ENCODE measurements at regions not wholly inside any gene's neighbourhood (a gene's known extent, or its start where the extent isn't known, plus 50 kb on each side); places are given as distances from the start of the nearest gene placed in this dataset.

DNA sequence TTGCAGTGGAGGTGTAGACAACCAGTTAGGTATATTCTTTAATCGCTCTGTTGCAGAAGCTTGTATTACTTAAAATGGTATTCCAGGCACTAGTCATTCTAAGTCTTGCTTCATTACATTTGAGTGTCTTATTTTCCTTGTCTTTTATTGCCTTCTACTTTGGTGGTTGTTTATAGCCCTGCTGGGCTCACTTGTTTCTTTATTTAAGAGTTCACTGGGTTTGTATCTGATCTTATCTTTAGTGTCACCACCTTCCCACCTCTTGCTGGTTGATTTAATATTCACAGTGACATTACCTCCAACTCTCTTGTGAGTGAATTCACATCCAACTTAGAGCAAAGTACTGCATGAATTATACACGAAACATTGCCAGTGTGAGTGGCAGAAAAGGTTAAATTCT lies 83.6 kb upstream of the BNC2 start:
- no peaks in the 10 kb centered on the region for H4K20me1 ChIP-seq (ENCODE audit: control insufficient read depth, extremely low read depth, insufficient read depth, low read length)
- H3K9me3 ChIP-seq (ENCODE audit: control insufficient read depth, low read depth, low read length) = no peaks in the 10 kb centered on the region
- H3K79me2 ChIP-seq (ENCODE audit: control insufficient read depth, insufficient read depth, low read length) = no peaks in the 10 kb centered on the region
- H3K9me1 ChIP-seq (ENCODE audit: control insufficient read depth, extremely low read depth, insufficient read depth, low read length) = no peaks in the 10 kb centered on the region
- TF ChIP-seq EZH2 (IDR thresholded peaks at IDR 0.05; ENCODE audit: low read length) = no peak
- TF ChIP-seq, protein P1, sequence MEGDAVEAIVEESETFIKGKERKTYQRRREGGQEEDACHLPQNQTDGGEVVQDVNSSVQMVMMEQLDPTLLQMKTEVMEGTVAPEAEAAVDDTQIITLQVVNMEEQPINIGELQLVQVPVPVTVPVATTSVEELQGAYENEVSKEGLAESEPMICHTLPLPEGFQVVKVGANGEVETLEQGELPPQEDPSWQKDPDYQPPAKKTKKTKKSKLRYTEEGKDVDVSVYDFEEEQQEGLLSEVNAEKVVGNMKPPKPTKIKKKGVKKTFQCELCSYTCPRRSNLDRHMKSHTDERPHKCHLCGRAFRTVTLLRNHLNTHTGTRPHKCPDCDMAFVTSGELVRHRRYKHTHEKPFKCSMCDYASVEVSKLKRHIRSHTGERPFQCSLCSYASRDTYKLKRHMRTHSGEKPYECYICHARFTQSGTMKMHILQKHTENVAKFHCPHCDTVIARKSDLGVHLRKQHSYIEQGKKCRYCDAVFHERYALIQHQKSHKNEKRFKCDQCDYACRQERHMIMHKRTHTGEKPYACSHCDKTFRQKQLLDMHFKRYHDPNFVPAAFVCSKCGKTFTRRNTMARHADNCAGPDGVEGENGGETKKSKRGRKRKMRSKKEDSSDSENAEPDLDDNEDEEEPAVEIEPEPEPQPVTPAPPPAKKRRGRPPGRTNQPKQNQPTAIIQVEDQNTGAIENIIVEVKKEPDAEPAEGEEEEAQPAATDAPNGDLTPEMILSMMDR (optimal IDR thresholded peaks at IDR 0.05 in 1 of 3, IDR thresholded peaks at IDR 0.05 in 1 of 3, conservative IDR thresholded peaks at IDR 0.05 in 1 of 3; ENCODE audit: extremely low read depth in 1 of 3, insufficient read depth in 2 of 3, low read length in 3 of 3) = no peak
- no peak overlapping the region for H2AFZ ChIP-seq (ENCODE audit: control insufficient read depth, low read length)
- FAIRE-seq (no peak), DNase-seq (ENCODE audit: low read depth, low spot score) (no peak)
- no peak overlapping the region for H3K9ac ChIP-seq (ENCODE audit: control insufficient read depth, extremely low read depth, insufficient read depth, low read length)
- H3K4me1 ChIP-seq (ENCODE audit: control insufficient read depth, extremely low read depth, insufficient read depth, low read length) = no peaks in the 10 kb centered on the region
- H3K27me3 ChIP-seq (ENCODE audit: control insufficient read depth, extremely low read depth, insufficient read depth, low read length) = no peaks in the 10 kb centered on the region
- H3K4me2 ChIP-seq (ENCODE audit: control insufficient read depth, extremely low read depth, insufficient read depth, low read depth, low read length) = no peak overlapping the region
- H3K36me3 ChIP-seq (ENCODE audit: control insufficient read depth in 2 of 2, extremely low read depth in 1 of 2, insufficient read depth in 2 of 2, low read length in 2 of 2) = no peaks in the 10 kb centered on the region
- H3K4me3 ChIP-seq (ENCODE audit: control insufficient read depth in 2 of 3, extremely low read depth in 1 of 3, insufficient read depth in 2 of 3, low read depth in 1 of 3, low read length in 3 of 3) = no peak overlapping the region
- dilution Hi-C loops (cut with MboI; ENCODE audit: extremely low pct_ligation_motif_present, low sequenced_read_pairs) = no loop called here
- no peak overlapping the region for H3K27ac ChIP-seq (ENCODE audit: control insufficient read depth, insufficient read depth, low read length)

DNA sequence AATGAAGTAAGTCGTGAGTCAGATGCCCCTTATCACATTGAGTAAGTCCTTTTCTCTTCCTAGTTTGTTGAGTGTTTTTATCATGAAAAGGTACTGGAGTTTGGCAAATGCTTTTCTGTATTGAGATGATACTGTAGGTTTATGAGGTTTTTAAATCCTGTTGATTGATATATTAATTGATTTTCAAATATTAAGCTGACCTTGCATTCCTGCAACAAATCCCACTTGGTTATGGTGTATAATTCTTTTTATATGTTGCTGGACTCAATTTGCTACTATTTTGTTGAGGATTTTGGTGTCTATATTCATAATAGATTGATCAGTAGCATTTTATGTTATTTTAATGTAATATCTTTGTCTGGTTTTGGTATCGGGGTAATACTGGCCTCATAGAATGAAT lies 81.0 kb upstream of the BNC2 start:
- Histone ChIP-seq H3K79me2 (ENCODE audit: control insufficient read depth, insufficient read depth, low read length) (no peaks in the 10 kb centered on the region), H3K27ac (ENCODE audit: control insufficient read depth, insufficient read depth, low read length) (no peak overlapping the region), H3K9me3 (ENCODE audit: control insufficient read depth, low read depth, low read length) (no peaks in the 10 kb centered on the region), H3K9me1 (ENCODE audit: control insufficient read depth, extremely low read depth, insufficient read depth, low read length) (no peaks in the 10 kb centered on the region), H3K4me2 (ENCODE audit: control insufficient read depth, extremely low read depth, insufficient read depth, low read depth, low read length) (no peak overlapping the region), H3K4me3 (ENCODE audit: control insufficient read depth in 2 of 3, extremely low read depth in 1 of 3, insufficient read depth in 2 of 3, low read depth in 1 of 3, low read length in 3 of 3) (no peak overlapping the region), H3K27me3 (ENCODE audit: control insufficient read depth, extremely low read depth, insufficient read depth, low read length) (no peaks in the 10 kb centered on the region), H4K20me1 (ENCODE audit: control insufficient read depth, extremely low read depth, insufficient read depth, low read length) (no peaks in the 10 kb centered on the region), H2AFZ (ENCODE audit: control insufficient read depth, low read length) (no peak overlapping the region), H3K9ac (ENCODE audit: control insufficient read depth, extremely low read depth, insufficient read depth, low read length) (no peak overlapping the region), H3K36me3 (ENCODE audit: control insufficient read depth in 2 of 2, extremely low read depth in 1 of 2, insufficient read depth in 2 of 2, low read length in 2 of 2) (no peaks in the 10 kb centered on the region), H3K4me1 (ENCODE audit: control insufficient read depth, extremely low read depth, insufficient read depth, low read length) (no peaks in the 10 kb centered on the region)
- no peak for TF ChIP-seq EZH2 (IDR thresholded peaks at IDR 0.05; ENCODE audit: low read length)
- TF ChIP-seq, protein P1 (optimal IDR thresholded peaks at IDR 0.05 in 1 of 3, IDR thresholded peaks at IDR 0.05 in 1 of 3, conservative IDR thresholded peaks at IDR 0.05 in 1 of 3; ENCODE audit: extremely low read depth in 1 of 3, insufficient read depth in 2 of 3, low read length in 3 of 3) = no peak
- dilution Hi-C loops (cut with MboI; ENCODE audit: extremely low pct_ligation_motif_present, low sequenced_read_pairs) = no loop called here
- FAIRE-seq (no peak), DNase-seq (ENCODE audit: low read depth, low spot score) (no peak)

All from keratinocyte (primary cell).